ENCODE measurements at regions not wholly inside any gene's neighbourhood (a gene's known extent, or its start where the extent isn't known, plus 50 kb on each side); places are given as distances from the start of the nearest gene placed in this dataset.

GRCh38 chr3:117234331-117234730 is 524.8 kb downstream of the TUSC7 start:
- TF ChIP-seq PHF8 (IDR thresholded peaks at IDR 0.05; ENCODE audit: borderline replicate concordance, low read length) (no peak), CREM (IDR thresholded peaks at IDR 0.05; ENCODE audit: low read depth) (no peak), CREB1 (IDR thresholded peaks at IDR 0.05) (no peak), CREB1 (CRISPR knock-in tag; IDR thresholded peaks at IDR 0.05) (no peak), TOE1 (IDR thresholded peaks at IDR 0.05; ENCODE audit: borderline replicate concordance) (no peak), TOE1 (CRISPR knock-in tag; IDR thresholded peaks at IDR 0.05; ENCODE audit: borderline replicate concordance, low read depth) (no peak), CTCF (IDR thresholded peaks at IDR 0.05 in 2 of 3, conservative IDR thresholded peaks at IDR 0.05 in 1 of 3; ENCODE audit: insufficient read depth in 2 of 3, low read depth in 1 of 3, low read length in 3 of 3) (no peak), POLR2A (conservative IDR thresholded peaks at IDR 0.05) (no peak), MXI1 (IDR thresholded peaks at IDR 0.05; ENCODE audit: low read depth, low read length) (no peak), REST (IDR thresholded peaks at IDR 0.05; ENCODE audit: borderline replicate concordance) (no peak), REST (CRISPR knock-in tag; IDR thresholded peaks at IDR 0.05; ENCODE audit: low read depth) (no peak)
- TF ChIP-seq, protein P1, sequence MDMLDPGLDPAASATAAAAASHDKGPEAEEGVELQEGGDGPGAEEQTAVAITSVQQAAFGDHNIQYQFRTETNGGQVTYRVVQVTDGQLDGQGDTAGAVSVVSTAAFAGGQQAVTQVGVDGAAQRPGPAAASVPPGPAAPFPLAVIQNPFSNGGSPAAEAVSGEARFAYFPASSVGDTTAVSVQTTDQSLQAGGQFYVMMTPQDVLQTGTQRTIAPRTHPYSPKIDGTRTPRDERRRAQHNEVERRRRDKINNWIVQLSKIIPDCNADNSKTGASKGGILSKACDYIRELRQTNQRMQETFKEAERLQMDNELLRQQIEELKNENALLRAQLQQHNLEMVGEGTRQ (CRISPR knock-in tag; IDR thresholded peaks at IDR 0.05), result no peak

Measured in K562 (cell line).